Endothelial cell of umbilical vein (primary cell): ENCODE measurements at regions not wholly inside any gene's neighbourhood (a gene's known extent, or its start where the extent isn't known, plus 50 kb on each side); places are given as distances from the start of the nearest gene placed in this dataset.

Experiments
- BruUV-seq: library from RNA; stranded (reverse); fragments of 400-500 nt; replicated peaks from 2 replicates; lab custom pipeline; 2021; lab: Mats Ljungman, UMichigan
- CTCF ChIA-PET: fragments of 300-600, 350-600 bp; sonication (Branson Sonifier 250); formaldehyde crosslinking; loops from one replicate; lab custom pipeline; 2021; ENCODE audit warnings: antibody characterized with exemption, inconsistent platforms; lab: Charles Lee
- POLR2A ChIA-PET: fragments of 300-600, 350-600 bp; sonication (Branson Sonifier 250); formaldehyde crosslinking; loops from one replicate; lab custom pipeline; 2021; ENCODE audit warnings: antibody characterized with exemption, inconsistent platforms; lab: Charles Lee
- DNase-seq: peaks from one replicate; pipeline ENCODE4 v3.0.0-alpha.2; 2011; ENCODE audit warnings: low read depth, low spot score
- FAIRE-seq: peaks from 2 replicates; lab custom pipeline; 2011; peaks lifted over from hg19 to GRCh38; lab: Jason Lieb, UNC
- H2AFZ ChIP-seq: 2 replicates; pipeline ENCODE4 v1.6.0; 2012; ENCODE audit warnings: low read depth, low read length, control low read depth, inconsistent platforms
- H3K27ac ChIP-seq: 2 replicates; pipeline ENCODE4 v1.5.1; 2011; ENCODE audit warnings: low read depth, mild to moderate bottlenecking, control low read depth, low read length, moderate library complexity; ENCODE audit not compliant: insufficient read depth
- H3K27me3 ChIP-seq, 2 experiments: 2 replicates each; pipeline versions ENCODE4 v1.6.0 to v1.6.1; 2011; ENCODE audit warnings: low read length in 2 of 2, mixed read lengths in 1 of 2; ENCODE audit not compliant: control insufficient read depth in 2 of 2, insufficient read depth in 2 of 2
- H3K36me3 ChIP-seq, 2 experiments: 2 replicates in 1 of 2; 3 replicates in 1 of 2; pipeline ENCODE4 v1.5.1; 2011; ENCODE audit warnings: low read length in 2 of 2, mild to moderate bottlenecking in 1 of 2, moderate library complexity in 1 of 2; ENCODE audit not compliant: control insufficient read depth in 2 of 2, insufficient read depth in 2 of 2; ENCODE audit errors: extremely low read depth in 1 of 2
- H3K4me1 ChIP-seq: 3 replicates; pipeline ENCODE4 v1.5.1; 2011; ENCODE audit warnings: mild to moderate bottlenecking, low read length; ENCODE audit not compliant: control insufficient read depth, insufficient read depth; ENCODE audit errors: extremely low read depth
- H3K4me2 ChIP-seq: 2 replicates; pipeline ENCODE4 v1.6.1; 2011; ENCODE audit warnings: low read length, control low read depth, mixed read lengths; ENCODE audit not compliant: insufficient read depth
- H3K4me3 ChIP-seq, 3 experiments: fragments of 200-600 bp in 1 of 3; sonication (generic), shearing (Covaris generic) in 1 of 3; replicated peaks in 1 of 3; 2 replicates each; pipeline ENCODE4 v1.5.1; 2011 to 2016; ENCODE audit warnings: control low read depth in 3 of 3, low read length in 3 of 3, mild to moderate bottlenecking in 2 of 3, inconsistent platforms in 1 of 3, low read depth in 1 of 3, moderate library complexity in 1 of 3; ENCODE audit not compliant: insufficient read depth in 1 of 3
- H3K79me2 ChIP-seq: 2 replicates; pipeline ENCODE4 v1.6.0; 2012; ENCODE audit warnings: low read length, inconsistent platforms; ENCODE audit not compliant: control insufficient read depth, insufficient read depth
- H3K9ac ChIP-seq: replicated peaks from 2 replicates; pipeline ENCODE3; 2011; ENCODE audit warnings: low read length, control low read depth; ENCODE audit not compliant: insufficient read depth; ENCODE audit errors: extremely low read depth
- H3K9me1 ChIP-seq: replicated peaks from 3 replicates; pipeline ENCODE4 v1.6.0; 2011; ENCODE audit warnings: mild to moderate bottlenecking, low read length; ENCODE audit not compliant: control insufficient read depth, insufficient read depth; ENCODE audit errors: extremely low read depth
- H3K9me3 ChIP-seq: replicated peaks from 2 replicates; pipeline ENCODE4 v1.5.1; 2012; ENCODE audit warnings: low read length, inconsistent platforms; ENCODE audit not compliant: control insufficient read depth, insufficient read depth
- H4K20me1 ChIP-seq: replicated peaks from 2 replicates; pipeline ENCODE3; 2011; ENCODE audit warnings: mild to moderate bottlenecking, low read length; ENCODE audit not compliant: control insufficient read depth, insufficient read depth; ENCODE audit errors: extremely low read depth
- EZH2 ChIP-seq: IDR thresholded peaks from 2 replicates; pipeline ENCODE4 v1.6.1; 2012; ENCODE audit warnings: borderline replicate concordance, low read depth, mild to moderate bottlenecking, moderate library complexity, low read length, inconsistent platforms; ENCODE audit not compliant: severe bottlenecking
- FOS ChIP-seq: IDR thresholded peaks from 2 replicates; pipeline ENCODE4 v1.6.1; 2011; ENCODE audit warnings: mild to moderate bottlenecking, low read length, moderate library complexity, borderline replicate concordance; ENCODE audit not compliant: insufficient read depth
- GATA2 ChIP-seq: IDR thresholded peaks from 2 replicates; pipeline ENCODE4 v1.7.0; 2011; ENCODE audit warnings: low read depth, mild to moderate bottlenecking, moderate library complexity, mixed read lengths, low read length; ENCODE audit not compliant: insufficient read length, insufficient read depth
- JUN ChIP-seq: IDR thresholded peaks from 2 replicates; pipeline ENCODE4 v1.6.1; 2011; ENCODE audit warnings: borderline replicate concordance, low read depth; ENCODE audit not compliant: insufficient read length, insufficient read depth
- MYC ChIP-seq: IDR thresholded peaks from one replicate; pipeline ENCODE4 v1.6.1; 2011; ENCODE audit warnings: mild to moderate bottlenecking, low read depth, low read length
- POLR2A ChIP-seq: IDR thresholded peaks from 2 replicates; pipeline ENCODE4 v1.6.1; 2012; ENCODE audit warnings: low read depth, mild to moderate bottlenecking, control low read depth, low read length
- POLR2AphosphoS5 ChIP-seq: IDR thresholded peaks from 2 replicates; pipeline ENCODE4 v1.6.1; 2012; ENCODE audit warnings: low read depth, mild to moderate bottlenecking, control low read depth, low read length, moderate library complexity; ENCODE audit not compliant: insufficient read depth
- dilution Hi-C: fragments of 300-500 bp; cut with MboI; formaldehyde crosslinking; loops from one replicate; pipeline ENCODE4 v1.15.0; 2019; ENCODE audit warnings: low sequenced_read_pairs; ENCODE audit not compliant: extremely low pct_ligation_motif_present
- intact Hi-C: fragments of 100-400 bp; cut with micrococcal nuclease; formaldehyde crosslinking; loops from one replicate; pipeline ENCODE4 v1.10.0; 2022
- TF ChIP-seq, protein P1 (sequence below): IDR thresholded peaks from 2 replicates; pipeline ENCODE4 v1.6.1; 2011; ENCODE audit not compliant: insufficient read depth, insufficient read length
- TF ChIP-seq, protein P2 (sequence below), 2 donors: IDR thresholded peaks; 1 replicate in 1 of 2; 2 replicates in 1 of 2; pipeline ENCODE4 v1.5.1; 2011; ENCODE audit warnings: low read length in 2 of 2, mild to moderate bottlenecking in 2 of 2, moderate library complexity in 2 of 2, control low read depth in 1 of 2, inconsistent platforms in 1 of 2, low read depth in 1 of 2; ENCODE audit not compliant: insufficient read depth in 1 of 2; ENCODE audit errors: extremely low read depth in 1 of 2

GRCh38 chrX:8314881-8315280 is 143.8 kb upstream of the VCX2 start:
- DNase-seq: no peak
- dilution Hi-C loops: no loop called here
- Histone ChIP-seq H3K36me3 (no peaks in the 10 kb centered on the region), H3K27ac (no peak overlapping the region), H4K20me1 (no peaks in the 10 kb centered on the region), H3K4me3 (no peak overlapping the region), H3K4me1 (no peaks in the 10 kb centered on the region), H3K9me3 (no peaks in the 10 kb centered on the region), H3K4me2 (no peak overlapping the region), H3K79me2 (no peaks in the 10 kb centered on the region), H3K9me1 (no peaks in the 10 kb centered on the region), H2AFZ (no peak overlapping the region), H3K27me3 (no peaks in the 10 kb centered on the region), H3K9ac (no peak overlapping the region)
- BruUV-seq: no TSS peak
- TF ChIP-seq EZH2 (no peak), POLR2AphosphoS5 (no peak), MYC (no peak), GATA2 (no peak), POLR2A (no peak), JUN (no peak), FOS (no peak)
- TF ChIP-seq, protein P1, sequence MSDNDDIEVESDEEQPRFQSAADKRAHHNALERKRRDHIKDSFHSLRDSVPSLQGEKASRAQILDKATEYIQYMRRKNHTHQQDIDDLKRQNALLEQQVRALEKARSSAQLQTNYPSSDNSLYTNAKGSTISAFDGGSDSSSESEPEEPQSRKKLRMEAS: no peak
- TF ChIP-seq, protein P2, sequence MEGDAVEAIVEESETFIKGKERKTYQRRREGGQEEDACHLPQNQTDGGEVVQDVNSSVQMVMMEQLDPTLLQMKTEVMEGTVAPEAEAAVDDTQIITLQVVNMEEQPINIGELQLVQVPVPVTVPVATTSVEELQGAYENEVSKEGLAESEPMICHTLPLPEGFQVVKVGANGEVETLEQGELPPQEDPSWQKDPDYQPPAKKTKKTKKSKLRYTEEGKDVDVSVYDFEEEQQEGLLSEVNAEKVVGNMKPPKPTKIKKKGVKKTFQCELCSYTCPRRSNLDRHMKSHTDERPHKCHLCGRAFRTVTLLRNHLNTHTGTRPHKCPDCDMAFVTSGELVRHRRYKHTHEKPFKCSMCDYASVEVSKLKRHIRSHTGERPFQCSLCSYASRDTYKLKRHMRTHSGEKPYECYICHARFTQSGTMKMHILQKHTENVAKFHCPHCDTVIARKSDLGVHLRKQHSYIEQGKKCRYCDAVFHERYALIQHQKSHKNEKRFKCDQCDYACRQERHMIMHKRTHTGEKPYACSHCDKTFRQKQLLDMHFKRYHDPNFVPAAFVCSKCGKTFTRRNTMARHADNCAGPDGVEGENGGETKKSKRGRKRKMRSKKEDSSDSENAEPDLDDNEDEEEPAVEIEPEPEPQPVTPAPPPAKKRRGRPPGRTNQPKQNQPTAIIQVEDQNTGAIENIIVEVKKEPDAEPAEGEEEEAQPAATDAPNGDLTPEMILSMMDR (IDR thresholded peaks at IDR 0.05; ENCODE audit: extremely low read depth in 1 of 2, insufficient read depth in 1 of 2, low read depth in 1 of 2, low read length in 2 of 2): no peak
- intact Hi-C loops: no loop called here
- FAIRE-seq: no peak
- ChIA-PET CTCF (no interaction called here), POLR2A (no interaction called here)
